ENCODE measurements at regions not wholly inside any gene's neighbourhood (a gene's known extent, or its start where the extent isn't known, plus 50 kb on each side); places are given as distances from the start of the nearest gene placed in this dataset.

DNA sequence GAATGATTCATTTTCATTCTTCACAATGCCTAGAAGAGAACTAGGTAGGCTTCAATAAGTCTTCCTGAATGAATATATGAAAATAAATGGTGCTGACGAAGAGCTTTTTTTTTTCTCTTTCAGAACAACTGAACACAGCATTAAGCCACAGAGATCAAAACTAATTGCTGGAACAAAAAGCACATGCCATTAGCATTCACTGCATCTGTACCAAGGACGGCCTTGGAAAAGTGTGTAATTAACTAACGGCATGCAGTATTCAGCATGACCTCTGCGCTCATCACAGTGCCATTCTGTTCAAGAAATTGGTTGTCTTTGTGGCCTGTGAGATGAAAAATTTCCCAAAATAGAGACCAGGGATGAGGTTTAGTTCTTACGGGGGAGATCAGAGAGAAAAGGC, 99.3 kb downstream of the NUDT12 start:
- no peak for DNase-seq (ENCODE audit: low spot score)

GRCh38 chr5:103461243-103461642, 101.3 kb downstream of the NUDT12 start:
- peak; percentile 66 for DNase-seq (ENCODE audit: low spot score)

DNA sequence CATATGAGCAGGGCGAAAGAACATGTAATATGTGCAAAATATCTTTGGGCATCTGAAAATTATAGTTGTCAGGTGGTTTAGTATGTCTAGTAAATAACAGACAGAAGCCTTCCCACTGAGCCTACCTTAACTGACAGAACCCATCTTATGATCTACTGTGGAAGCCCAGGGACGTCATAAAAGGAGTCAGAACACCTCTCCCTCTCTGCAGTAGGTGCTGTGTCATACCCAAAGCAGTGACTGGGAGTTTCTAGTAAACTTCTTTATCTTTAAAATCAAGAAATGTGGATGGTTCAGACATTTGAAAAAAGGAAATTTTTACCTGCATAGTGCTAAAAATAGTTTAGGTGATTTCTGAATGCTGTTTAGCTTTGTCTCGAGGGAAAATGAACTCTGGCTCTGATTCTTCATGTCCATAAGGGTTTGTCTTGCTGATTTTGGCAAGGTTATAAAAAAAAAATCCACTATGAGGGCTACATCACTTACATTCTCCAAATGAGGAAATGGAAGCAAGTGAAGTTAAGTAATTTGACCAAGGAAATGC, 104.0 kb downstream of the NUDT12 start:
- no peak for DNase-seq (ENCODE audit: low spot score)

DNA sequence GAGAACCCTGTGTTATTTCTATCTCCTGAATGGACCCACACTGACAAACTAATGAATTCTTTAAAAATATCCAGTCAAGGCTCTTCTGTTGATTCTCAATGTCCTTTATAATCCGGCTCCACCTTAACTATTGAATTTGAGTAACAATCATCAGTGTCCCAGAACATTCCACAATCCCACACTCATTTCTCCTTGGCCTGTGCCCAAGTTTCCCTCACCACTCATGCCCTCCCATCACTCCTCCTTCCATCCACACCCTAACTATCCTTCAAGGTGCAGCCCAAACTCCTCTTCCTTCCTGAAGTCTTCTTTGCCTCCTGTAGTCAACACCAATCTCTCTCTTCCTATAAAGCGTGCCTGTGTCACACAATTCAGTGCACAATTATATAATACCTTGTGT, 106.1 kb downstream of the NUDT12 start:
- no peak for DNase-seq (ENCODE audit: low spot score)

DNA sequence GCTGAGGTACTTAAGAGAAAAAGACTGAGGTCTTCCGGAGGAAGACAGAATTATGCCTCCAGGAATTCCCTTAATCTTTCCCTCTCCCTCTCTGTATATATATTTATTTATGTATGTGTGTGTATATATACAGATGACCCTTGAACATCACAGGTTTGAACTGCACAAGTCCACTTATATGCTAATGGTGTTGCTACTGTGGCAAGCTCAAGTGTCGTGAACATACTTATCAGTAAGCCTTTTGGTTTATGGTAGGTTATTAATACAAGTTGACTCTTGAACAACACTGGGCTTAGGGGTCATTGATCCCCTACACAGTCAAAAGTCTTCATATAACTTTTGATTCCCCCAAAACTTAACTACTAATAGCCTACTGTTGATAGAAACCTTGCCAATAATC, 106.8 kb downstream of the NUDT12 start:
- DNase-seq (ENCODE audit: low spot score): no peak

- no peak for DNase-seq (ENCODE audit: low spot score)
Measured at GRCh38 chr5:103454770-103455169, 107.8 kb downstream of the NUDT12 start.

DNA sequence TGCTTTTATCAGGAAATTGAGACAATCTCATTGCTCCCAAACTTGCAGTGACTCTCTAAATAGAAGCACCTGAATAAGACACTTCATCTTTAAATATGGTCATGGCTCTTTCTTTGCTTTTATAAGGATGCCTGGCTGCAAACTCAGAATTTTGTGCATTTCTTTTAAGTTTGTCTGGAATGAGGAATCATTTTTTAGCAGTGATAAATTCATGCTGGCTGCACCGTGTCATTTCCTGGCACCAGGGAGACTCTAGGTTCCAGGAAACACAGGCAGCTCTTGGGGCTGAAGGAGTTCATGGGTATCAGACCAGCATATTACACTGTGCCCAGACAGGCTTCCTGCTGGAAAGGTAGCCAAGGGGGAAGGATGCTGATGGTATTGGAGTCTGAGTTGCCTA, 109.9 kb downstream of the NUDT12 start:
- peak; percentile 70 for DNase-seq (ENCODE audit: low spot score)

DNA sequence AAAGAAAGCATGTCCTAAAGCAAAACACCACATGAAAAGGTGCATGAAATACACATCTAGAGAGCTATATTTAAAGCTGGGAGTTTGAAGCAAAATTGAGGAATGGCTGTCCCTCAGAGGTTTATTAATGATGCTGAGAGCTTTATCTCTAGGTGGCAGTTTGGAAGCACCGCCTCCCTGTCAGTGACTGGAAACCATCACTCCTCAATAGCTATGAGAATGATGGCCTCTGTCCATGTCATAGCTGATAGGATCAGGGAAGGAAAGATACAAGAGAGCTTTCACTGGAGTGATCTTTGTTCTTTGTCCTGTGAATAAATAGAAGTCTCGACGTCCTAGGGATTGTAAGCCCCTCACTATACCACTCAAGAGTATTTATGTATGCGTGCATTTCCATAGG, 110.5 kb downstream of the NUDT12 start:
- DNase-seq (ENCODE audit: low spot score): no peak

DNA sequence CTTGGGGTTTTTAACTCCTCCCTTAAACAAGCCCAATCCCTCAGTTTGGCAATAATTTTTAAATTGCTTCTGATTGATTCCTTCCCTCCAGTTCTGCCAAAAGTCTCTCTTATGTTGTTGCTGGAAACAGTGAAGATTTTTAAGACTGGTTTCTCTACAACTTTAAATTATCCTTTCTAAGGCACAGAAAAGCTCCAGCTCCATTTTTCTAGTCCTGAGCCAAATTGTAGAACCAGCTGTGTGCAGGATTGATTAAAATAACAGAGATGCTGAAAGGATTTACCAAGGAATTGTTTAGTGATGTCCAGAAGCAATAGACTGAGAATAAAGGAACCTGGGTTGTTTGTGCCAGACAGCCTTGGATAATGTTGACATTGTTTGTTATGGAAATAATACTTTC, 111.3 kb downstream of the NUDT12 start:
- no peak for DNase-seq (ENCODE audit: low spot score)

- peak; percentile 52 for DNase-seq (ENCODE audit: low spot score)
Measured at GRCh38 chr5:103450333-103451061, 112.1 kb downstream of the NUDT12 start.

- no peak for DNase-seq (ENCODE audit: low spot score)
Measured at GRCh38 chr5:103446813-103447212, 115.8 kb downstream of the NUDT12 start.

GRCh38 chr5:103445426-103446035, 117.1 kb downstream of the NUDT12 start:
- no peak for DNase-seq (ENCODE audit: low spot score)

DNA sequence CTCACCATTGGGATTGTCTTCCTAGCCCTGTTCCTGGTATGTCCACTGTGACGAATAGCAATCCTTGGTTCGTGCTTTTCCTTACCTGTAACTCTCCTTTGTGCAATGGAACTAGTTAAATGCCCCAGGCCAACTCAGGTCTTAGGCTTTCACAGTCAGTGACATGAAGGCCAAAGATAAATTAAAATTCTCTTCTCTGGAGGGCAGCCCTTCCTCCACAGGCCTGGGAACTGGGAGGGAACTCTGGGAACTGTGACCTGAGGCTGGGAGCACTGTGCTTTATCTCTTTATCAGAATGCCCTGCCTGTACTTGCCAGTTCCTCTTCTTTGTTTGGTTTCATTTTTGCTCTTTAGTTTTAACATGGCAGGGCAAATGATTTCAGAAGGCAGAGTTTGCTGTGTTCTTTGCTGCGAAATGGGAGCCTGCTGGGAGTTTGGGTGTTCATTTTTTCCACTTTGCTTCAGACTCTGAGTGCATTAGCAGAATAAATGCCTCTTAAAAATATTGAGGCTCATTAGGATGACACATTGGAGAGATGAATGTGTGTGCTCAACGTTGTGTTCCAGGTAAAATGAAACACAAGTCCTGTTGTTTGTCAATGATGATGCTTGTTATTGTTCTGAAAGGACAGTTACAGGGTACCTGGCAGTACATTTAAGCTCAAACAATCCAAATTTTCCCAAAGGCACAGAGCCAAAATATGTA, 118.1 kb downstream of the NUDT12 start:
- no peak for DNase-seq (ENCODE audit: low spot score)

DNA sequence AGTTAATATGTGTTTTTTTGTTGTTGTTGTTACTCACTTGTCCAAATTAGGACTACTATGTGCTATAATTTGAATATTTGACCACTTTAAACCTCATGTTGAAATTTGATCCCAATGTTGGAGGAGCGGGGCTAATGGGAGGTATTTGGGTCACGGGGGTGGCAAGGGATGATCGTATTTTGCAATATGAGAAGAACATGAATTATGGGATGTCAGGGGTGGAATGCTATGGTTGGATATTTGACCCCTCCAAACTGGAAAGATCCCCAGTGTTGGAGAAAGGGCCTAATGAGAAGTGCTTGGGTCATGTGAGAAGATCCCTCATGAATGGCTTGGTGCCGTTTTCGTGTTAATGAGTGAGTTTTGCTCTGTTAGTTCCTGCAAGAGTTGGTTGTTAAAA, 119.8 kb downstream of the NUDT12 start:
- no peak for DNase-seq (ENCODE audit: low spot score)

DNA sequence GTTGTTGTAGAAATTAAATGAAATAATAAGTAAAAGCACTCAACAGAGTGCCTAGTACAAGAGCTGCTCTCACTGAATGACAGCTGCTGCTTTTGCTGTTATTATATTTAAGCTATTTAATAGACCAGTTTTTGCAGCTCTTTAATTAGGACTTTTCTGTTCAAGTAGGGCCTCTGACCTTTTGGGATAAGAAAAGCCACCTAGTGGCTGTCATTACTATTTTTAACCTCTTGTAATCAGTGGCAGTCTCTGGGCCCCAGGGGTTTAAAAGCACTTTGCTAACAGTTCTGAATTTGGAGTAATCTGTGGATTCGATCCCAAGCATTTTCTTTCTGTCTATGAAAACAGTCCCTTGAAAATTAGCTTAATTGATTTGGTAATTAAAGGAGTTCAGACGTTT, 121.1 kb downstream of the NUDT12 start:
- no peak for DNase-seq (ENCODE audit: low spot score)

DNA sequence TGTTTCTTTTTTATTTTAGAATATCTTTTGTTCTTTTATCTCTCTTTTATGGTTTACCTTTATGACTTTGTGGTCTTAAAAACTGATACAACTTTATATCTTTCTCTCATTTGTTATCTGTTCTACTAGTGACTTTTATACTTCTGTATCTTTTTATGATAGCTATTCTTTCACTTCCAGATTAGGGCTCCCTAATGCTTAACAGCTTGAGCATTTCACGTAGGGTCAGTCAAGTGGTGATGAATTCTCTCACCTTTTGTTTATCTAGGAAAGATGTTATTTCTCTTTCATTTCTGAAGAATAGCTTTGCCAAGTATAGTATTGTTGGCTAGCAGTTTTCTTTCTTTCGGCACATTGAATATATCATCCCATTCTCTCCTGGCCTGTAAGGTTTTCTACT, 123.6 kb downstream of the NUDT12 start:
- no peak for DNase-seq (ENCODE audit: low spot score)

GRCh38 chr5:103436656-103437055, 125.9 kb downstream of the NUDT12 start:
- DNase-seq (ENCODE audit: low spot score): no peak

GRCh38 chr5:103436112-103436511, 126.5 kb downstream of the NUDT12 start:
- DNase-seq (ENCODE audit: low spot score): no peak

DNA sequence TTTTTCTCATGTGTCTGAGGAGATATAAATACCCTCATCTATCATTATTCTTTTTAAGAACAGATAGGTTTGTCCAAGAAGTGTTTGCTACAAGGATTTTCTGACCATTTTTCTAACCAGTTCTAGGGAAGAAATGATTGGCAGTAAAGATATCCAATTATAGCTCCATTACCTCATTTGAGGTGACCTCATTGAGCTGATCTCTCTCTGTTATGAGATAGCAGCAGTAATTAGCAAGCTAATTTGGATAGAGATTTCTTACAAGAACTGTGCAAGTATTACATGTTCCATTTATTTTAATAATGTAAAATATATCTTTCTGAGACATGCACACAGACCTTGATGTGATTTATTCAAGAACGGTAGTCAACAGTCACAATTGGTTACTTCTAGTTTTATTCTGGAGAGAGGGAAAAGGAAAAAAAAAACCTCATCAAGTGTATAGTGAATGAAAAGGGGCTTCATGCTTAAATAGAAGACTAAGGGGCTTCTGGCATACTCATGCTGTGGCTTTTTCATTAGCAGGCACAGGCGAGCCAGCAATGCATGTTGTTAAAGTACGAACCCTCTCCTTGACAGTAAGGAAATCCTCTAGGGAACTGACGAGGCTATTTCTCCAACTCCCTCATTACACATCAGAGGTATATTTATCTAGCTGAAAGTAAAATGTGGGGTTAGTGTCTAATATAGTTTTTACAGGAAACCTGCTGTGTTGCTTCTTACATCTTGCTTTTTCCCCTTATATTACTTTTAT, 127.3 kb downstream of the NUDT12 start:
- DNase-seq (ENCODE audit: low spot score): no peak

GRCh38 chr5:103434057-103434456, 128.5 kb downstream of the NUDT12 start:
- DNase-seq (ENCODE audit: low spot score): no peak

DNA sequence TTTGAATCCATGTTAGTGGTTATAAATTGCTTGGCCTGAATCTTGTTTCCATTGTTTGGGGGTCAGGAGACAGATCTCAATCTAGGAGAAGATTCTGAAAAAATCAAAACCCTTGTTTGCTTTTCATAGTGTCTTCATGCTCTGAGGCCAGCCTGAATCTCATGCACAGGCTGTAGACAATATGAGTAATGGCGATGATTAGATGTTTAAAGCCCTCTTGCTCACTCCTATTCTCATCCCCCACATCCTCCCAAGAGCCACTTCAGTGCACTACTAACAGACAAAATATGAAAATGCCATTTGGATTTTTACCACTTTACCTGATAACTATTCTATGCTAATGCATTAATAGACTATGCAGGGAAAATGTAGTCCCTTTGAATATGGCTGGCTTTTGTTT, 129.4 kb downstream of the NUDT12 start:
- DNase-seq (ENCODE audit: low spot score): peak; percentile 45

DNA sequence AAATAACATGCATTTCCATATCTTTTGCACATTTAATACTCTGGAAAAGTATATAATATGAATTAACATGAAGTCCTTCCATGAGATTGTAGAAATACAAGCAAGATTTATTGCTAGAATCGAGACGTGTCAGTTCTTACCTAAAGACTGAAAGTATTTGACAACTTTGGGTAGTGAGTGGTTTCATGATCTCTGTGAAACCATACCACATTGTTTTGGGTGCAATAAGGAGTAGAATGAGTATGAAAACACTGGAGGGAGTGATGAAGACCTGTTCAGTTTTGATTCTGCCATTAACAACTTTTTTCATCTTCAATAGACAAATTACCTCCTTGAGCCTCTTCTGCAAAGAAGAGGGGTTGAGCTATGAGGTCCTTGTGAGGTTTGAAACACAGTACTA, 133.7 kb downstream of the NUDT12 start:
- no peak for DNase-seq (ENCODE audit: low spot score)

Data from AG20443 (cell line).